Breast epithelium (tissue), 4 donors: ENCODE measurements at regions not wholly inside any gene's neighbourhood (a gene's known extent, or its start where the extent isn't known, plus 50 kb on each side); places are given as distances from the start of the nearest gene placed in this dataset.

Source experiments
- DNase-seq, 2 donors: peaks; one replicate each; pipeline ENCODE4 v3.0.0-alpha.2; 2019; ENCODE audit warnings: low spot score in 2 of 2
- H3K27ac ChIP-seq, 2 donors: fragments of 200-600 bp; sonication (generic) in 1 of 2; one replicate each; pipeline ENCODE4 v1.5.1; 2016 to 2019; ENCODE audit warnings: mild to moderate bottlenecking in 1 of 2
- H3K27me3 ChIP-seq, 2 donors: fragments of 200-600 bp; sonication (generic) in 1 of 2; one replicate each; pipeline versions ENCODE4 v1.5.1 to v1.6.0; 2017 to 2019; ENCODE audit warnings: control low read depth in 1 of 2, mild to moderate bottlenecking in 1 of 2
- H3K36me3 ChIP-seq: fragments of 200-600 bp; one replicate; pipeline ENCODE4 v1.5.1; 2019
- H3K4me1 ChIP-seq, 2 donors: fragments of 200-600 bp; sonication (generic); one replicate each; pipeline ENCODE4 v1.5.1; 2016 to 2019; ENCODE audit warnings: control low read depth in 1 of 2
- H3K4me3 ChIP-seq, 3 donors: fragments of 200-600 bp; sonication (generic); 1 replicate in 2 of 3; 2 replicates in 1 of 3; pipeline ENCODE4 v1.5.1; 2016 to 2019; ENCODE audit warnings: mild to moderate bottlenecking in 3 of 3, moderate library complexity in 2 of 3
- H3K9me3 ChIP-seq, 2 donors: fragments of 200-600 bp; sonication (generic) in 1 of 2; one replicate each; pipeline ENCODE4 v1.5.1; 2016 to 2019; ENCODE audit warnings: control low read depth in 1 of 2
- CTCF ChIP-seq, 3 donors: fragments of 450-650 bp; IDR thresholded peaks; one replicate each; pipeline ENCODE4 v1.5.1; 2016 to 2017; ENCODE audit warnings: antibody characterized with exemption in 3 of 3, mild to moderate bottlenecking in 3 of 3, moderate library complexity in 3 of 3
- POLR2A ChIP-seq: fragments of 450-650 bp; IDR thresholded peaks from one replicate; pipeline ENCODE4 v1.6.1; 2016; ENCODE audit warnings: antibody characterized with exemption, mild to moderate bottlenecking, moderate library complexity
- POLR2AphosphoS5 ChIP-seq, 3 donors: sonication (generic); formaldehyde crosslinking; IDR thresholded peaks; one replicate each; pipeline ENCODE4 v1.6.1; 2017; ENCODE audit warnings: antibody characterized with exemption in 3 of 3
- intact Hi-C: fragments of 100-400 bp; cut with DNase I; formaldehyde crosslinking; loops from one replicate; pipeline ENCODE4 v1.15.1; 2023; ENCODE audit warnings: low total_unique reads

- peaks cover 0 to 4% of the 10 kb centered on the region in 2 donors for H3K9me3 ChIP-seq
- H3K27me3 ChIP-seq, result no peaks in the 10 kb centered on the region
- H3K4me1 ChIP-seq, result no peaks in the 10 kb centered on the region
- TF ChIP-seq POLR2A, result no peak
- no peak for TF ChIP-seq POLR2AphosphoS5 (IDR thresholded peaks at IDR 0.05)
- no peak for TF ChIP-seq CTCF (IDR thresholded peaks at IDR 0.05)
- DNase-seq, result no peak
- H3K27ac ChIP-seq, result no peak overlapping the region
- no peaks in the 10 kb centered on the region for H3K36me3 ChIP-seq
- no peak overlapping the region for H3K4me3 ChIP-seq
- intact Hi-C loops, result loop anchor here (5.0 kb wide), 1 partner anchor 525 kb away; no protein-coding TSS in a partner anchor
These were observed 1150.7 kb downstream of the OTOL1 start for GRCh38 chr3:162647321-162647720.

GRCh38 chr3:162658003-162658402 lies 1161.4 kb downstream of the OTOL1 start:
- no peak for TF ChIP-seq POLR2AphosphoS5 (IDR thresholded peaks at IDR 0.05)
- TF ChIP-seq POLR2A, result no peak
- TF ChIP-seq CTCF (IDR thresholded peaks at IDR 0.05), result no peak
- intact Hi-C loops, result loop anchor here (5.0 to 10.0 kb wide), 2 partner anchors 179 to 513 kb away; no protein-coding TSS in a partner anchor
- Histone ChIP-seq H3K27ac (no peak overlapping the region), H3K4me3 (no peak overlapping the region), H3K4me1 (no peaks in the 10 kb centered on the region), H3K27me3 (no peaks in the 10 kb centered on the region), H3K36me3 (no peaks in the 10 kb centered on the region), H3K9me3 (no peaks in the 10 kb centered on the region)
- no peak for DNase-seq

- Histone ChIP-seq H3K27me3 (no peaks in the 10 kb centered on the region), H3K27ac (no peak overlapping the region), H3K36me3 (no peaks in the 10 kb centered on the region), H3K9me3 (no peaks in the 10 kb centered on the region), H3K4me1 (no peaks in the 10 kb centered on the region), H3K4me3 (no peak overlapping the region)
- TF ChIP-seq POLR2AphosphoS5 (IDR thresholded peaks at IDR 0.05) (no peak), CTCF (IDR thresholded peaks at IDR 0.05) (no peak), POLR2A (no peak)
- DNase-seq, result no peak
- intact Hi-C loops, result no loop called here
These were observed 1169.2 kb downstream of the OTOL1 start for GRCh38 chr3:162665684-162666391.

GRCh38 chr3:162666835-162667234 lies 1170.2 kb downstream of the OTOL1 start:
- H3K9me3 ChIP-seq, result no peaks in the 10 kb centered on the region
- no peak for DNase-seq
- intact Hi-C loops, result no loop called here
- H3K27me3 ChIP-seq, result no peaks in the 10 kb centered on the region
- no peaks in the 10 kb centered on the region for H3K4me1 ChIP-seq
- TF ChIP-seq POLR2AphosphoS5 (IDR thresholded peaks at IDR 0.05) (no peak), POLR2A (no peak), CTCF (IDR thresholded peaks at IDR 0.05) (no peak)
- no peak overlapping the region for H3K27ac ChIP-seq
- H3K4me3 ChIP-seq, result no peak overlapping the region
- no peaks in the 10 kb centered on the region for H3K36me3 ChIP-seq

GRCh38 chr3:162670181-162670580 lies 1173.6 kb downstream of the OTOL1 start:
- intact Hi-C loops, result loop anchor here (10.0 kb wide), 1 partner anchor 1585 kb away; no protein-coding TSS in a partner anchor
- Histone ChIP-seq H3K4me3 (no peak overlapping the region), H3K36me3 (no peaks in the 10 kb centered on the region), H3K4me1 (no peaks in the 10 kb centered on the region), H3K27me3 (no peaks in the 10 kb centered on the region), H3K9me3 (no peaks in the 10 kb centered on the region), H3K27ac (no peak overlapping the region)
- TF ChIP-seq POLR2A (no peak), CTCF (IDR thresholded peaks at IDR 0.05) (no peak), POLR2AphosphoS5 (IDR thresholded peaks at IDR 0.05) (no peak)
- DNase-seq, result no peak
